Jurkat, Clone E6-1 (cell line): ENCODE measurements at regions not wholly inside any gene's neighbourhood (a gene's known extent, or its start where the extent isn't known, plus 50 kb on each side); places are given as distances from the start of the nearest gene placed in this dataset.

ENCODE experiments used
- DNase-seq: peaks from one replicate; pipeline ENCODE4 v3.0.0-alpha.2; 2011; ENCODE audit warnings: low read depth, low spot score
- H3K4me3 ChIP-seq: 2 replicates; pipeline ENCODE4 v1.5.1; 2011; ENCODE audit warnings: mild to moderate bottlenecking, low read length, control low read depth, moderate library complexity

GRCh38 chr18:34550156-34550555 lies 159.9 kb upstream of the DTNA start:
- no peak for DNase-seq
- no peak overlapping the region for H3K4me3 ChIP-seq

DNA sequence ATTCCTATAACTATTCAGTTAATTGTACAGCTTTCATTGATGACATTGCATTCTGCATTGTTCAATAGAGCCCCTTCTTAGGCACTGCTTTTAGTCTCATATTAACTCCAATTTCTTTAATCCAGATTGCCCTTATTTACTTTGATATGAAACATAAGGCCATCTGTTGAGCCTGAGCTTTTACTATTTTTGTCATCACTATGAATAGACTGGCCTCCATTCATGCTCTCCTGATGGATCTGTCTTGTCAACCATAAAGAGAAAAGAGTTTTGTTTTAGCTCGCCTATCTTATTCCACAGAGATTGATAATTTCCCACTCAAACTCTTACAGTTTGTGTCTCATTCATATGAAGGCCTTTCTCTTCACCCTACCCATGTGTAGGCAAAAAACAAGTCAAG lies 159.2 kb upstream of the DTNA start:
- DNase-seq, result no peak
- no peak overlapping the region for H3K4me3 ChIP-seq

GRCh38 chr18:34551824-34552223 lies 158.3 kb upstream of the DTNA start:
- no peak for DNase-seq
- no peak overlapping the region for H3K4me3 ChIP-seq

DNA sequence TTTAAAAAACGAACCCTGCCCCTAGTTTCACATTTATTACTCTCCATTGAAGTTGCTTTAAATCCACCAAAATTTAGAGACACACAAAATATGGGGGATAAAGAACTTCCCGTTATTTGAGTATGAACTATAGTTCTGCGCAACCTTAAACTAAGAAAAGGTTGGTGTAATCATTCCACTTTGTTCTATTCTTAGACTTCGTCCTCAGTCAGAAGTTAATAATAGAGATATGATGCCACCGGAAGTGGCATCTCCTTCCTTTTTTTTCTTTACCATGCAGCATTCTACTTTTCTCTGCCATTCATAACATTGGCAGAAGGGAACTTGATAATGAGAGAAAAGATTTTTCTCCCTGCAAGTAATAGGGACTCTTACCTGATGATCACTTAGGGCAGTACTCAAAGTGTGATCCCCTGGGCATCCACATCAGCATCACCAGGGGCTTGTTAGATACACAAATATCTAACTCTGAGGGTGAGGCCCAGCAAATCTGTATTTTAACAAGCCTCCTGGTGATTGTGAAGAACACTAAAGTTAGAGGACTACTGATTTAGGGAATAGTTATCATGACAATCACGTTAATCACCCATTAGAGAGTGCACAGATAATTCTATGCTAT lies 147.7 kb upstream of the DTNA start:
- DNase-seq, result no peak
- no peak overlapping the region for H3K4me3 ChIP-seq

GRCh38 chr18:34567857-34568256 lies 142.2 kb upstream of the DTNA start:
- DNase-seq, result no peak

DNA sequence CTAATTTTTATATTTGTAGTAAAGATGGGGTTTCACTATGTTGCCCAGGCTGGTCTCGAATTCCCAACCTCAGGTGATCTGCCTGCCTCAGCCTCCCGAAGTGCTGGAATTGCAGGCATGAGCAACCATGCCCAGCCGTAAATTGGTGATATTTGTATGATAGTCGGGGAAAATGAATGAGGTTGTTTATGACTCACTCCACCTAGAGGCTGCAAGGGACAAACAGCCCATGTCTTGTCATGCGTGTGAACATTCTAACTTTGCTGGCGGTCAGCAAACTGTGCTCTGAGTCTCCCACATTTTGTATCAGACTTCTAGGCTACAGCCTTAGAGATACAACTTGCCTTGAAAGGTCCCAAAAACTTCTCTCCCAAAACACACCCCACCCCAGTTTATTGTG lies 133.5 kb upstream of the DTNA start:
- H3K4me3 ChIP-seq, result no peak overlapping the region
- DNase-seq, result no peak

More at GRCh38 chr18:34567857-34568256, 142.2 kb upstream of the DTNA start:
- H3K4me3 ChIP-seq, result no peak overlapping the region

DNA sequence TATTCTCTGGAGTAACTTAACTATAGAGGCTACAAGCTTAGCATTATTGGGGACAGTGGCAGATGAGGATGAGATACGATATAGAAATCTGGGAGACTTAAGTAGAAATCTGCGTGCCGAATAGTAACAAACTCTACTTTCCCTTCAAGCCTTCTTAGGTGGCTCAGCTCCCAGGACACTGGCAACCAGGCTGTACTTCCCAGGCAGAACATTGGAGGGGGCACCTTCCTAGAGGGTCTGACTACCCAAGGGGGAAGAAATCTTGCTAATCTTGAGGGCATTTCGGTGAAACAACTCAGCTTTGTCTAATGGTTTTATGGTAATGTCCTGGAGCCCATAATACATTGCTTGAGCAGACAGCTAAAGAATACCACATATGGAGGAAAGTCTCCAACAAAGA lies 126.2 kb upstream of the DTNA start:
- DNase-seq, result no peak
- H3K4me3 ChIP-seq, result no peak overlapping the region

DNA sequence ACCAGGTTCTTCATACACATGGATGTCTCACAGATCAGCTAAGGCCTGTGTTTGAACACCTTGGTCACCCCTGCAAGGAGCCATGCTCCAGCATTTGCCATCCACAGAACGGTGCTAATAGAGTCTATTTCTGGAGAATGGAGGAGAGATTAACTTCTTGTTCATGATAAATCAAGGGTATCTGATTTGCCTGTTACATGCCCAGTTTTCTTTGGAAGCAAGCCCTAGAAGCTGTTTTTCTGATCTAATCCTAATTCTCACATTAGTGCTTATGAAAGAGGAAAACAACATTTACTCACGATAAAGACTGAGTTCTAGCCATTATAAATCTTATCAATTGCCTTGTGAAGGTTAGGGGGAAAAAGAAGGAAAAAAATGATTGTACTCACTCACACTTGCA lies 119.6 kb upstream of the DTNA start:
- DNase-seq, result no peak
- H3K4me3 ChIP-seq, result no peak overlapping the region

- H3K4me3 ChIP-seq, result no peak overlapping the region
- DNase-seq, result no peak
Measured at GRCh38 chr18:34591920-34592444, 118.1 kb upstream of the DTNA start.

DNA sequence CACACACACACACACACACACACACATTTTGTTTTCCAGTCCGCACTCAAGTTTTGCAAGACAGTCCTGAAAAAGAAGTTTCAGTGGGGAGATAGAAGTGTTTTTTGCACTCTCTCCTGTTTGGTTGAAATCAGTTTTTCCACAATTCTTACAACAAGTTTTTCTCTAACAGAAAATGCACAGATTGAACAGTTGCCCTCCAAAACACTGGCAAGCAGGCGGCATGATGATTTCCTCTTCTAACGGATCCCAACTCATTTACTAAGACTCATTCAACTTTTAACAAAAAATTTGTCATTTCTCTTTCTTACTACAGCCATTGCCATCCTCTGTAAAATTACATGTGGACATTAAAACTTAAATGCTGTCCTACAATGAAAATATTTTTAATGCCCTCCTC lies 117.6 kb upstream of the DTNA start:
- H3K4me3 ChIP-seq, result no peak overlapping the region
- DNase-seq, result no peak

DNA sequence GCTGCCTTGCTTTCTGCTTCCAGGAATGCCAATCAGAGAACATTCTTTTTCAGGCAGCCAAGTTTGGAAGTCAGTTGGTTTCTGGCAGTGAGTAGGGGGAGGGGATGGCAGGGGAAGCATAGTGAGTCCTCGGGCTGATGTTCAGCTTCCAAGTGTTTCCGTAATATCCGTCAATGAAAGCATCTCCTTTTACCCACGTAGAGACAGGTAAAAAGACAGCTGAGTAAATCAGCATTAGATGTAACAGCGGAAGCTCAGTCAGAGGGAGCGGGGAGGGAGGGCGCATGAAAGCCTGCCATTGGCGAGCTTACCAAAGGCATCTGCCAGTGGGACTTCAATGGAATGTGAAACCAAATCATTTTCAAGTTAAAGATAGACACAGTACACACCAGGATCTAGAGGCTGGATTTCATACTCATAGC lies 117.1 kb upstream of the DTNA start:
- no peak overlapping the region for H3K4me3 ChIP-seq
- DNase-seq, result no peak

GRCh38 chr18:34594266-34594665 lies 115.8 kb upstream of the DTNA start:
- DNase-seq, result no peak
- H3K4me3 ChIP-seq, result no peak overlapping the region

DNA sequence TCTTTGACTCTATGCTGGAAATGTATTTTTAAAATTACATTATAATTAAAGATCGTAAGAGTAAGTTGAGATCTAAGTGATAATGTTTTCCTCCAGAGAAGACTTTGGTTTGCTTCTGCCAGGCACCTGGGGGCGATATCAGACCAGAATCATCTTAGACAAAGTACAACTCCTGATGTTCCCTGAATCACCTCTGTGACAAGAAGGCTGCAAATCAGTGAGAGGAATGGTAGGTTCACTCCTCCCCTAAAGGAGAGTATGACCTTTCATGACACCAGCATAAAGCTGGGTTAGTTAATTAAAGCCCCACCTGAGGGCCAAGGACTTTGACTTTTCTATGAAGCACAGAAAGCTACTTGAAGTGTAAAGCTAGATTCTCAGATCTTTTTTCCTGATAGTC lies 114.4 kb upstream of the DTNA start:
- no peak for DNase-seq

GRCh38 chr18:34598120-34598635 lies 111.9 kb upstream of the DTNA start:
- DNase-seq, result no peak
- no peak overlapping the region for H3K4me3 ChIP-seq

More for the DNA sequence above, 114.4 kb upstream of the DTNA start:
- H3K4me3 ChIP-seq, result no peak overlapping the region

GRCh38 chr18:34600158-34600557 lies 109.9 kb upstream of the DTNA start:
- DNase-seq, result no peak
- H3K4me3 ChIP-seq, result no peak overlapping the region

DNA sequence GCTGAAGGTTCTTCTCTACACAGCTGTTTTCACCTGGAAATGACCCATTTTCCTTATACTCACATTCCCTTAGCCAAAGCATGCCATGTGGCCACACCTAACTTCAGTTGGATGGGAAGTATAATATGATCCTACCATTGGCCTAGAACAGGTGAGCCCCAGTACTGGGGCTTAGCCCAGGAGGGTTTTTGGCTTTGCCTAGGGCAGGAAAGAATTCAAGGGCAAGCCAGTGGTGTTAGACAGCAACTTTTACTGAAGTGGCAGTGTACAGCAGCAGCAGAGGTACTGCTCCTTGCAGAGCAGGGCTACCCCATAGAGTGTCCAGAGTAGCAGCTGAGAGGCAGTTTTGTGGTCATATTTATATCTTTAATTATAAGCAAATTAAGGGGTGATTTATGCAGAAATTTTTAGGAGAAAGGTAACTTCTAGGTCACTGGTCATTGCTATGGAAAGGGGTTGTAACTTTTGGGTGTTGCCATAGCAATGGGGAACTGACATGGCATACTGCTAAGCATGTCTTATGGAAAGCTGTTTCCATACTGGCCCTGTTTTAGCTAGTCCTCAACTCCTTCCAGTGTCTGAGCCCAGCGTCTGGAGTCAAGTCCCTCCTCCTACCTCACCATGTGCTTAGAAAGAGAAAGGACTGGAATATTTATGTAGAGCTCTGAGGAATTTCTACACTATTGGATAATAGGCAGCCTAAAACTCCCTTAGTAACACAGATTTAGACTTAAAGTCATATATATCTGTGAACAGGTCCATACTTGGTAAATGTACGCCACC lies 109.0 kb upstream of the DTNA start:
- DNase-seq, result no peak
- no peak overlapping the region for H3K4me3 ChIP-seq

DNA sequence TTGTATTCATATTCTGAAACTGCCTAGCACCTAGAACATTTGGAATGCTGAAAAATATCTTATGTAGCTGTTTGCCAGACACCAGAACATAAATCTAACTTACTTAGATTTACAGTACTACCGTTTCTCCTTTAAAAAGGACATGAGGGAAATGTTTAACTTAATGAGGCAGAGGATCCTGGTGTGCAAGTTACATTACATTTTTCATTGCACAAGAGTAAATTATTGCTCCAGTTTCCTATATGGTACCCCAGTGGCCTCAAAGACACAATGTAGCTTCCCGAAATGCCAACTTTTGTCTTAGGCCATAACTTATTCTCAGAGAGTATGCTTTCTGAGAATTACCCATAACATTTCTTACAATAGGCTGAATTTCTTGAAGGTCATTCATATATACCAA lies 105.5 kb upstream of the DTNA start:
- DNase-seq, result no peak
- H3K4me3 ChIP-seq, result no peak overlapping the region

DNA sequence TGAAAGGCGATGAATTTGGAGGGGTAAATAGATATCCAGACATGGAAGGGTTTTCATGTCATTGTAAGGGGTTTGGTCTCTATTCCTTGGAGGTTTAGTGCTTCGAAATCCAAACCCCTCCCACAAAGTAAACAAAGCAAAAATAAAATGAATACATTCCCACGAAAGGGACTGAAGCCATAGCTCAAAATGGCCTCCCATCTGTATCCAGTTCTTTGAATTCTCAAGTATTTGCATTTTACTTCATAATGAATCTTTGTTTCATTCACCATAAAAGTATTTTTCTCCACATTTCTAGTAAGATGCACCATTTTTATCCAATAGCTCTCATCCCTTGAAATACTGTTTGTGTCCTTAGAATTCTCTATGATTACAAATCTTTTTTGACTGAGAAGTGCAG lies 103.2 kb upstream of the DTNA start:
- H3K4me3 ChIP-seq, result no peak overlapping the region
- no peak for DNase-seq

GRCh38 chr18:34608064-34608463 lies 102.0 kb upstream of the DTNA start:
- no peak overlapping the region for H3K4me3 ChIP-seq
- DNase-seq, result no peak

DNA sequence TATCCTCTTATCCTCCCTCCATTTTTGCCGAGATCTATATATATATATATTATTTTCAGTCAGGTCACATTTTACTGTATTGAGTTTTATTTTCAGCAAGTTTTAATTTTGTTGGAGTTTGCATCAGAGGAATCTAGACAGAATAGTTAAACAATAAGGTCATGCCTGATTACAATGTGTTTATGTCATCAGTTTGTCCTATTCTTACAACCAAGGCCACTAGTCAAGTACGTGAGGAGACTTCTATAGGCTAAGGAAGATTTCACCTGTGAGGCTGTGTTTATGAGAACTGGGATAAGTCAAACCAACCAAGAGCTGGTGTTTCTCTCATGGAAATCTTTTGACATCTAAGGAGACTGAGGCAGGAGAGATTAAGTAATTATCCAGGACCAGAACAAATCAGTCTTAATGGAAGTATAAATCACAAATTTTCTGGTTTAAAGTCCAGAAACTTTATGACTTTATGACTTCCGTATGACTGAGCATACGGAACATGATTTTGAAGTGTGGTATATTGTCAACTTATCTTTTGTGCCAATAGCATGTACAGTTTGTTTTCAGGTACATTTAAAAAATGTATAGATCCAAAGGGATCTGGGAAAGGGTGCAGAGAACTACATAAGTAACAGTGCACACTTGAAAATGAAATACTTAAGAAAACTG lies 100.0 kb upstream of the DTNA start:
- H3K4me3 ChIP-seq, result no peak overlapping the region
- DNase-seq, result no peak
